ENCODE measurements at regions not wholly inside any gene's neighbourhood (a gene's known extent, or its start where the extent isn't known, plus 50 kb on each side); places are given as distances from the start of the nearest gene placed in this dataset.
A peak's percentile ranks its signal among the peaks of the same experiment; 100 is the strongest.

GRCh38 chr10:118966076-118966849 lies 63.3 kb upstream of the NANOS1 start:
- DNase-seq = no peak
- ATAC-seq = peak; percentile 38 to 59 (median 44)
- intact Hi-C loops (cut with DNase I) = no loop called here
- 30 to 51% (median 31%) methylated on average over 14 of the region's 14 CpGs for WGBS, 3 donors
- no peaks in the 10 kb centered on the region for H3K27me3 ChIP-seq (ENCODE audit: insufficient read depth in 3 of 3, low read length in 2 of 3)
- TF ChIP-seq CTCF (IDR thresholded peaks at IDR 0.05) = no peak
- H3K36me3 ChIP-seq (ENCODE audit: insufficient read depth in 1 of 2, low read depth in 1 of 2) = no peaks in the 10 kb centered on the region
- H3K27ac ChIP-seq = peak overlapping the region; percentile 72
- no peak overlapping the region for H3K4me3 ChIP-seq
- peaks cover 34% of the 10 kb centered on the region for H3K4me1 ChIP-seq
- no peaks in the 10 kb centered on the region for H3K9me3 ChIP-seq

GRCh38 chr10:118966850-118967125 lies 62.7 kb upstream of the NANOS1 start:
- TF ChIP-seq CTCF (IDR thresholded peaks at IDR 0.05) = no peak
- Histone ChIP-seq H3K9me3 (no peaks in the 10 kb centered on the region), H3K27me3 (ENCODE audit: insufficient read depth in 3 of 3, low read length in 2 of 3) (no peaks in the 10 kb centered on the region), H3K4me1 (peaks cover 34% of the 10 kb centered on the region), H3K36me3 (ENCODE audit: insufficient read depth in 1 of 2, low read depth in 1 of 2) (no peaks in the 10 kb centered on the region), H3K27ac (peak overlapping the region; percentile 72), H3K4me3 (no peak overlapping the region)
- no peak for ATAC-seq
- no peak for DNase-seq
- WGBS, 3 donors = 41 to 52% (median 46%) methylated on average over 4 of the region's 4 CpGs
- intact Hi-C loops (cut with DNase I) = no loop called here

GRCh38 chr10:118967160-118967559 lies 62.4 kb upstream of the NANOS1 start:
- H3K4me1 ChIP-seq = peaks cover 34% of the 10 kb centered on the region
- intact Hi-C loops (cut with DNase I) = no loop called here
- 63 to 70% (median 68%) methylated on average over 7 of the region's 7 CpGs for WGBS, 3 donors
- TF ChIP-seq CTCF (IDR thresholded peaks at IDR 0.05) = no peak
- H3K27me3 ChIP-seq (ENCODE audit: insufficient read depth in 3 of 3, low read length in 2 of 3) = no peaks in the 10 kb centered on the region
- H3K36me3 ChIP-seq (ENCODE audit: insufficient read depth in 1 of 2, low read depth in 1 of 2) = no peaks in the 10 kb centered on the region
- H3K4me3 ChIP-seq = no peak overlapping the region
- no peak for DNase-seq
- peak overlapping the region; percentile 72 for H3K27ac ChIP-seq
- no peak for ATAC-seq
- no peaks in the 10 kb centered on the region for H3K9me3 ChIP-seq

- H3K4me3 ChIP-seq = peak overlapping the region; percentile 22
- DNase-seq (peak in 1 of 2 donors; percentile 59), ATAC-seq (peak; percentile 58 to 71 (median 64))
- H3K9me3 ChIP-seq = no peaks in the 10 kb centered on the region
- intact Hi-C loops (cut with DNase I) = no loop called here
- H3K27me3 ChIP-seq (ENCODE audit: insufficient read depth in 3 of 3, low read length in 2 of 3) = no peaks in the 10 kb centered on the region
- WGBS, 3 donors = 25 to 34% (median 30%) methylated on average over 8 of the region's 8 CpGs
- peak overlapping the region; percentile 38 for H3K27ac ChIP-seq
- H3K36me3 ChIP-seq (ENCODE audit: insufficient read depth in 1 of 2, low read depth in 1 of 2) = no peaks in the 10 kb centered on the region
- peaks cover 32% of the 10 kb centered on the region for H3K4me1 ChIP-seq
- TF ChIP-seq CTCF (IDR thresholded peaks at IDR 0.05) = no peak
These were observed 61.5 kb upstream of the NANOS1 start for GRCh38 chr10:118968060-118968459.

GRCh38 chr10:118968482-118968881 lies 61.0 kb upstream of the NANOS1 start:
- WGBS, 3 donors = 26 to 53% (median 43%) methylated on average over 11 of the region's 11 CpGs
- ATAC-seq = no peak
- Histone ChIP-seq H3K36me3 (ENCODE audit: insufficient read depth in 1 of 2, low read depth in 1 of 2) (no peaks in the 10 kb centered on the region), H3K27ac (peak overlapping the region; percentile 38), H3K9me3 (no peaks in the 10 kb centered on the region), H3K4me3 (peak overlapping the region; percentile 22), H3K4me1 (peaks cover 32% of the 10 kb centered on the region), H3K27me3 (ENCODE audit: insufficient read depth in 3 of 3, low read length in 2 of 3) (no peaks in the 10 kb centered on the region)
- TF ChIP-seq CTCF (IDR thresholded peaks at IDR 0.05) = no peak
- intact Hi-C loops (cut with DNase I) = no loop called here
- DNase-seq = no peak
